ENCODE measurements at regions not wholly inside any gene's neighbourhood (a gene's known extent, or its start where the extent isn't known, plus 50 kb on each side); places are given as distances from the start of the nearest gene placed in this dataset.

DNA sequence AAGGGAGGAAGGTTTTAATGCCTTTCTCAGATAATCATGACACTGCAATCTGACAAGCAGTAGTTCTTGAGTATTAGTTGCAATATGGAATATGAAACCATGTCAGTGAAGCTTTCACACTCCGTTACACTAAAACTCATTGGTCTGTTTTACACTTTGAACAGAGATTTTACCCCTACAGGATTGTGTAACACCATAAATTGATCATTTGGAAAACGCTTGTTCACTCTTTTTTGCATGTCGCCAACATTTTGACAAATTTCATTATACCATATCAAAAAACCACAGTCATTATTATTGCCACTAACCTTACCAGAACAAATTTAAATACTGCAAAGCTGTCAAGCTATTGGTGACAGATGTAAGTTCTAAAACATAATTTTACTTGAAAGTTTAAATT is 404.8 kb upstream of the THBS1 start:
- intact Hi-C loops (cut with DNase I) = loop anchor here in 1 of 4 donors (5.0 kb wide), 1 partner anchor 581 kb away; no protein-coding TSS in a partner anchor
- no peak for DNase-seq

GRCh38 chr15:39177561-39177960 is 403.3 kb upstream of the THBS1 start:
- H3K4me3 ChIP-seq (ENCODE audit: low read length) = no peak overlapping the region
- H3K4me1 ChIP-seq (ENCODE audit: control insufficient read depth, insufficient read depth, low read length) = peaks cover 2% of the 10 kb centered on the region
- DNase-seq (no peak), ATAC-seq (no peak)
- intact Hi-C loops (cut with DNase I) = loop anchor here in 1 of 4 donors (5.0 kb wide), 1 partner anchor 580 kb away; no protein-coding TSS in a partner anchor
- 95% methylated on average over 4 of the region's 4 CpGs for WGBS
- H3K9me3 ChIP-seq (ENCODE audit: control insufficient read depth, low read length) = no peaks in the 10 kb centered on the region
- no peak overlapping the region for H3K27ac ChIP-seq (ENCODE audit: low read length)
- H3K27me3 ChIP-seq (ENCODE audit: control insufficient read depth, insufficient read depth) = no peaks in the 10 kb centered on the region

More for the DNA sequence above, 404.8 kb upstream of the THBS1 start:
- H3K4me1 ChIP-seq (ENCODE audit: control insufficient read depth, insufficient read depth, low read length) = peaks cover 6% of the 10 kb centered on the region
- WGBS = 96% methylated on average over 3 of the region's 3 CpGs
- no peak for ATAC-seq
- H3K27ac ChIP-seq (ENCODE audit: low read length) = no peak overlapping the region
- H3K27me3 ChIP-seq (ENCODE audit: control insufficient read depth, insufficient read depth) = no peaks in the 10 kb centered on the region
- no peak overlapping the region for H3K4me3 ChIP-seq (ENCODE audit: low read length)
- H3K9me3 ChIP-seq (ENCODE audit: control insufficient read depth, low read length) = no peaks in the 10 kb centered on the region

DNA sequence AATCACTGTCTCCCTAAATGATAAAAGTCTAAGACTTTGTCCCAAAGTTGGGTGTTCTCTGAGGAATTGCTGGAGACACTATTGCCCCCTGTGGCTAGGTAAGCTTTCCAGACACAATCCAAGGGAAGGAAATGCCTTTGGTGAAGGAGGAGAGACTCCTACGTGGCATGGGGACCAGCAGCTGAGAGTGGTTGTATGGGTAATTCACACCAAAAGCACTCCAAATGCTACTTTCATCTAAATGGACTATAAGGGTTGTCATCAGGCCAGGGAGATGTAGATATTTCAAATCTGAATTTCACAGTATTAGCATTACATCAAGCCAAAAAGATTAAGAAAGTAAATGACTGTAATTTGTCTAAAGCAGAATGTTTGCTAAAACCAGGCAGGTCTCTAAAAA is 400.8 kb upstream of the THBS1 start:
- Histone ChIP-seq H3K9me3 (ENCODE audit: control insufficient read depth, low read length) (no peaks in the 10 kb centered on the region), H3K4me3 (ENCODE audit: low read length) (no peak overlapping the region), H3K4me1 (ENCODE audit: control insufficient read depth, insufficient read depth, low read length) (peaks cover 4% of the 10 kb centered on the region), H3K27ac (ENCODE audit: low read length) (no peak overlapping the region), H3K27me3 (ENCODE audit: control insufficient read depth, insufficient read depth) (no peaks in the 10 kb centered on the region)
- 48% methylated on average over 1 of the region's 1 CpG for WGBS
- intact Hi-C loops (cut with DNase I) = no loop called here
- DNase-seq (no peak), ATAC-seq (no peak)

DNA sequence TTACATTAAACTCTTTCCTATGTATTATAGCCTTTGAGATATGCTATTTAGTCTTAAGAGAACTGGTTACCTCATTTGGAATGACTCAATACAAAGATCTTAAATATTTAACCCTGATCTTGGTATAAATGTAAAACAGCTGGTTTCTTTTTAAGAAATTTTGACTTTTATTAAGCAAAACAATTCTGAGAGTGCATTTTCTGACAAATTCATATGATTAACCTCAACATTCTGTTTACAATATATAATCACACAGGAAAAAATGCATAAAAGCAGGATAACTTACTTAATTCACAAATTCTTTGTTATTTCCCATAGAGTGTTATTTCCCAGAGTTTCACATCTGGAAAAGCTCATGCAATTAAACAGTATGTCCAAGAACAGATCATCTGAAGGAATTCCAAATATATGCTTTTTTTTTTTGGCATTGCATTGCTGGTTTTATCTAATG is 400.4 kb upstream of the THBS1 start:
- Histone ChIP-seq H3K27me3 (ENCODE audit: control insufficient read depth, insufficient read depth) (no peaks in the 10 kb centered on the region), H3K4me1 (ENCODE audit: control insufficient read depth, insufficient read depth, low read length) (peaks cover 4% of the 10 kb centered on the region), H3K9me3 (ENCODE audit: control insufficient read depth, low read length) (no peaks in the 10 kb centered on the region), H3K27ac (ENCODE audit: low read length) (no peak overlapping the region), H3K4me3 (ENCODE audit: low read length) (no peak overlapping the region)
- DNase-seq (no peak), ATAC-seq (no peak)
- intact Hi-C loops (cut with DNase I) = no loop called here

DNA sequence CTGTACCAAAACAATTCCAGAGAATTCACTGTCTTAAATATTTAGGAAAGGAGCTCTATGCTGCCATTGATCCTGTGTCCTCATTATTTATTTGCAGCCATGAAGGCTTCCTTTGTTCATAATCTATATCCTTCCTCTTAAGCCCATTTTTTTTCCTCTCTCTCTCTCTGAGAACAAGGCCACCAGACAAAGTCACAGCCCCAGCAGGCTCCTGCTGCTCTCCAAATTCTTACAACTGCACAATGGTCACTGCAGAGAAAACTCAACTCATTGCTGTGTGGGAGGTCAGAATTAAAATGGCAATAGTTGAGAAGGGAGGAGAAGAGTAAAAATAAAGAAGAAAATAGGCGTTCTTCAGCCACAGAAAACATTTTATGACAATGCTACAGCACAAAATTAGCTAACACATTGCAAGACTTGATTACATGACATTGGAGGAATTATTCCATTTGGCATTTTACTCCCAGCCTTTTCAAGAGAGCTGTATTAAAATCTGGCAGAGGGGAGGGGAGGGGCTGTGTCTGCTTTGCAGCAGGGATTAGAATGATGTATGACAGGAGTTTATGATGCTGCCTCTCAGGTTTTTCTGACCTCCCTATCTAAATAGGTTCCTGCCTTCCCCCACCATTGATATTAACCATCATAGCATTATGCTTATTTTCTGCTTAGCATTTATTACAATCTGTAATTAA is 399.7 kb upstream of the THBS1 start:
- ATAC-seq = no peak
- no peaks in the 10 kb centered on the region for H3K27me3 ChIP-seq (ENCODE audit: control insufficient read depth, insufficient read depth)
- peaks cover 4% of the 10 kb centered on the region for H3K4me1 ChIP-seq (ENCODE audit: control insufficient read depth, insufficient read depth, low read length)
- no peaks in the 10 kb centered on the region for H3K9me3 ChIP-seq (ENCODE audit: control insufficient read depth, low read length)
- intact Hi-C loops (cut with DNase I) = no loop called here
- 37% methylated on average over 1 of the region's 1 CpG for WGBS
- H3K4me3 ChIP-seq (ENCODE audit: low read length) = no peak overlapping the region
- no peak overlapping the region for H3K27ac ChIP-seq (ENCODE audit: low read length)
- no peak for DNase-seq

- DNase-seq (no peak), ATAC-seq (no peak)
- H3K27ac ChIP-seq (ENCODE audit: low read length) = no peak overlapping the region
- H3K4me1 ChIP-seq (ENCODE audit: control insufficient read depth, insufficient read depth, low read length) = peaks cover 4% of the 10 kb centered on the region
- H3K9me3 ChIP-seq (ENCODE audit: control insufficient read depth, low read length) = no peaks in the 10 kb centered on the region
- no peak overlapping the region for H3K4me3 ChIP-seq (ENCODE audit: low read length)
- WGBS = 62% methylated on average over 2 of the region's 2 CpGs
- intact Hi-C loops (cut with DNase I) = no loop called here
- no peaks in the 10 kb centered on the region for H3K27me3 ChIP-seq (ENCODE audit: control insufficient read depth, insufficient read depth)
These were observed 398.9 kb upstream of the THBS1 start for GRCh38 chr15:39181940-39182339.

DNA sequence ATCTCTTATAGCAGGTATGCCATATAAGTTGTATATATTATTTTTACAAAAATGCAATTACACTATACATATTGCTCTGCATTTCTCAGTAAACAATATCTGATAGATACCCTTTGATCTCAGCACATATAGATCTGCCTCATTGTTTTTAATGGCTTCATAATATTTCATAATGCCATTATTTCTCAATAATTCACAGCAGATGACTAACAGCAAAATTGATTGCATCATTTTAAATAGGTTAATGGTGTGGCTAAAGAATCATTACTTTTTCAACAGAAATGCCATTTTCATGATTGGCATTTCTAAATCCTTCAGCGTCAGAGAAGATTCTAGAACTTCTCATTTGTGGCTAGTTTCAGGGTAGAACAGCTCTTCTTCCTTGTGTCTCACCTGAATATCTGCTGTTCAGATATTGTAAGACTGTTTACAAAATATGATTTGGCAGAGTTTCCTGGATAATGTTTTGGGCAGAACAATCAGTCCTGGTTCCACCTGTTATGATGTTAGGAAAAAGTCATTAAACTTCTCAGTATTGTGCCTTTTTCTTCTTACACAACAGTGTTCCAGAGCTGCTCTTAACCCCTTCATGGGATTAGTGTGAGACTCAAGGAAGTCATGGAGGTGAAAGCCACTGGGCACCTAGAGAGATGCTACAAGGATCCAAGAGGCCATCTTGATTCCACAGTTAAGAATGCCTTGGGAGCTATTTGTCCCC is 397.6 kb upstream of the THBS1 start:
- ATAC-seq (no peak), DNase-seq (no peak)
- Histone ChIP-seq H3K27me3 (ENCODE audit: control insufficient read depth, insufficient read depth) (no peaks in the 10 kb centered on the region), H3K4me3 (ENCODE audit: low read length) (no peak overlapping the region), H3K4me1 (ENCODE audit: control insufficient read depth, insufficient read depth, low read length) (peaks cover 4% of the 10 kb centered on the region), H3K9me3 (ENCODE audit: control insufficient read depth, low read length) (no peaks in the 10 kb centered on the region), H3K27ac (ENCODE audit: low read length) (no peak overlapping the region)
- intact Hi-C loops (cut with DNase I) = no loop called here
- 83% methylated on average over 1 of the region's 1 CpG for WGBS

GRCh38 chr15:39184701-39185390 is 396.0 kb upstream of the THBS1 start:
- no peak for ATAC-seq
- no peak for DNase-seq
- Histone ChIP-seq H3K4me1 (ENCODE audit: control insufficient read depth, insufficient read depth, low read length) (peaks cover 4% of the 10 kb centered on the region), H3K9me3 (ENCODE audit: control insufficient read depth, low read length) (no peaks in the 10 kb centered on the region), H3K27ac (ENCODE audit: low read length) (no peak overlapping the region), H3K27me3 (ENCODE audit: control insufficient read depth, insufficient read depth) (no peaks in the 10 kb centered on the region), H3K4me3 (ENCODE audit: low read length) (no peak overlapping the region)
- WGBS = 91% methylated on average over 4 of the region's 4 CpGs
- intact Hi-C loops (cut with DNase I) = no loop called here

DNA sequence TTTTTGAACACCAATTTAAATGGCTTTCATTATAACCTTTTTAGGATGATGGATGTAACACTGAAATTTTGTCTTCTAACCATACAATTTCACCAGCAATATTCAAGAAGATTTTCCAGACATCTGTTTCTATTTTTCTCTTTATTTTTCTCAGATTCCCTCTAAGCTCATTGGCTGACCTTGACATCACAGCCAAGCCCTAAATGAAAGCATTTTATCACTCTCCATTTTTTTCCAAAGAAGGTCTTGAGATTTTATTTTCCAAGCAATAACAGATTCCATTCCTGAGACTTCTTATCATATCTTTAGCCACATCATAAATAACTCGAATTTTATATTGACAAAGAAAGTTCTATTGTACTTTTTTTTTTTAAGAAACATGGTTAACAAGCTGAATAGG is 392.6 kb upstream of the THBS1 start:
- ATAC-seq (no peak), DNase-seq (no peak)
- peaks cover 2% of the 10 kb centered on the region for H3K4me1 ChIP-seq (ENCODE audit: control insufficient read depth, insufficient read depth, low read length)
- H3K4me3 ChIP-seq (ENCODE audit: low read length) = no peak overlapping the region
- no peaks in the 10 kb centered on the region for H3K27me3 ChIP-seq (ENCODE audit: control insufficient read depth, insufficient read depth)
- intact Hi-C loops (cut with DNase I) = no loop called here
- no peak overlapping the region for H3K27ac ChIP-seq (ENCODE audit: low read length)
- 53% methylated on average over 1 of the region's 1 CpG for WGBS
- H3K9me3 ChIP-seq (ENCODE audit: control insufficient read depth, low read length) = no peaks in the 10 kb centered on the region

- Histone ChIP-seq H3K27ac (ENCODE audit: low read length) (no peak overlapping the region), H3K4me3 (ENCODE audit: low read length) (no peak overlapping the region), H3K4me1 (ENCODE audit: control insufficient read depth, insufficient read depth, low read length) (no peaks in the 10 kb centered on the region), H3K27me3 (ENCODE audit: control insufficient read depth, insufficient read depth) (no peaks in the 10 kb centered on the region), H3K9me3 (ENCODE audit: control insufficient read depth, low read length) (no peaks in the 10 kb centered on the region)
- DNase-seq (no peak), ATAC-seq (no peak)
- 76% methylated on average over 3 of the region's 3 CpGs for WGBS
- intact Hi-C loops (cut with DNase I) = no loop called here
These were observed 391.9 kb upstream of the THBS1 start for GRCh38 chr15:39188930-39189329.

- Histone ChIP-seq H3K4me1 (ENCODE audit: control insufficient read depth, insufficient read depth, low read length) (no peaks in the 10 kb centered on the region), H3K9me3 (ENCODE audit: control insufficient read depth, low read length) (no peaks in the 10 kb centered on the region), H3K27me3 (ENCODE audit: control insufficient read depth, insufficient read depth) (no peaks in the 10 kb centered on the region), H3K27ac (ENCODE audit: low read length) (no peak overlapping the region), H3K4me3 (ENCODE audit: low read length) (no peak overlapping the region)
- ATAC-seq = no peak
- intact Hi-C loops (cut with DNase I) = no loop called here
- no peak for DNase-seq
These were observed 389.0 kb upstream of the THBS1 start for GRCh38 chr15:39191871-39192291.
